ENCODE measurements at regions not wholly inside any gene's neighbourhood (a gene's known extent, or its start where the extent isn't known, plus 50 kb on each side); places are given as distances from the start of the nearest gene placed in this dataset.

- TF ChIP-seq CTCF (IDR thresholded peaks at IDR 0.05) (no peak), EZH2phosphoT487 (IDR thresholded peaks at IDR 0.05; ENCODE audit: borderline replicate concordance, low read depth) (no peak)
Observed at GRCh38 chr10:91051829-91052228, 130.9 kb upstream of the ANKRD1 start.

Data from SK-N-SH (cell line).